Chondrocyte (in vitro differentiated cells): ENCODE measurements at regions not wholly inside any gene's neighbourhood (a gene's known extent, or its start where the extent isn't known, plus 50 kb on each side); places are given as distances from the start of the nearest gene placed in this dataset.

Experiments used
- DNase-seq: peaks from one replicate; pipeline ENCODE4 v3.0.0; 2021; ENCODE audit warnings: mixed read lengths, low spot score
- H3K27ac Mint-ChIP-seq: one replicate; pipeline ENCODE4 v1.8.0; 2021; ENCODE audit warnings: mild to moderate bottlenecking, moderate library complexity, mixed read lengths; ENCODE audit not compliant: unreplicated experiment
- H3K27me3 Mint-ChIP-seq: 2 replicates; pipeline ENCODE4 v1.8.0; 2021; ENCODE audit warnings: low read depth, mixed read lengths
- H3K36me3 Mint-ChIP-seq: 2 replicates; pipeline ENCODE4 v1.8.0; 2021; ENCODE audit warnings: low read depth, mixed read lengths
- H3K4me1 Mint-ChIP-seq: 2 replicates; pipeline ENCODE4 v1.8.0; 2021; ENCODE audit warnings: low read depth, mild to moderate bottlenecking, mixed read lengths
- H3K4me3 Mint-ChIP-seq: one replicate; pipeline ENCODE4 v1.8.0; 2021; ENCODE audit warnings: mild to moderate bottlenecking, moderate library complexity, mixed read lengths; ENCODE audit not compliant: unreplicated experiment
- H3K9me3 Mint-ChIP-seq: 2 replicates; pipeline ENCODE4 v1.8.0; 2021; ENCODE audit warnings: low read depth, mixed read lengths
- TF ChIP-seq, protein P1 (sequence below): fragments of 200-600 bp; sonication (generic); IDR thresholded peaks from 2 replicates; pipeline ENCODE4 v1.5.0; 2021; ENCODE audit warnings: antibody characterized with exemption, mild to moderate bottlenecking, moderate library complexity

DNA sequence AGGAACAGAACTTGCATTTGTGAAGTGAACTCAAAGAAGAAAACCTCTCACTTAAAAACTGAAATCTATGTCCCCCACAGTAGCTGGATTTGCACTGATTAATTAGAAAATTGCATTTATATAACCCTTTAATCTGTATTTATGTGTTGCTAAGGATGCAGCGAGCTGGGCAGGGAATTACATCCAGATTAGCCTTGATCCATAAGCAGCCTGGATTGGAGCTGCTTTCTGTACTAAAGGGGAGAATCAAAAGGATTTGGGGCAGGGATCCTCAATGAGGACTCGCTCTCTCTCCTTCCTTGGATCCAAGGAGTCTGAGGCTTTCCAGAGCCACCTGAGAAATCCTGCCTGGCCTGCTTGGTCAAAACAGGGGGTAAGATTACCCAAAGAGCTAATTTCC lies 125.9 kb downstream of the TLE3 start:
- no peaks in the 10 kb centered on the region for H3K4me1 Mint-ChIP-seq
- TF ChIP-seq, protein P1, sequence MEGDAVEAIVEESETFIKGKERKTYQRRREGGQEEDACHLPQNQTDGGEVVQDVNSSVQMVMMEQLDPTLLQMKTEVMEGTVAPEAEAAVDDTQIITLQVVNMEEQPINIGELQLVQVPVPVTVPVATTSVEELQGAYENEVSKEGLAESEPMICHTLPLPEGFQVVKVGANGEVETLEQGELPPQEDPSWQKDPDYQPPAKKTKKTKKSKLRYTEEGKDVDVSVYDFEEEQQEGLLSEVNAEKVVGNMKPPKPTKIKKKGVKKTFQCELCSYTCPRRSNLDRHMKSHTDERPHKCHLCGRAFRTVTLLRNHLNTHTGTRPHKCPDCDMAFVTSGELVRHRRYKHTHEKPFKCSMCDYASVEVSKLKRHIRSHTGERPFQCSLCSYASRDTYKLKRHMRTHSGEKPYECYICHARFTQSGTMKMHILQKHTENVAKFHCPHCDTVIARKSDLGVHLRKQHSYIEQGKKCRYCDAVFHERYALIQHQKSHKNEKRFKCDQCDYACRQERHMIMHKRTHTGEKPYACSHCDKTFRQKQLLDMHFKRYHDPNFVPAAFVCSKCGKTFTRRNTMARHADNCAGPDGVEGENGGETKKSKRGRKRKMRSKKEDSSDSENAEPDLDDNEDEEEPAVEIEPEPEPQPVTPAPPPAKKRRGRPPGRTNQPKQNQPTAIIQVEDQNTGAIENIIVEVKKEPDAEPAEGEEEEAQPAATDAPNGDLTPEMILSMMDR = no peak
- no peaks in the 10 kb centered on the region for H3K9me3 Mint-ChIP-seq
- H3K36me3 Mint-ChIP-seq = no peaks in the 10 kb centered on the region
- no peak for DNase-seq
- no peak overlapping the region for H3K4me3 Mint-ChIP-seq
- H3K27me3 Mint-ChIP-seq = peaks cover 45% of the 10 kb centered on the region
- H3K27ac Mint-ChIP-seq = no peak overlapping the region

GRCh38 chr15:69972436-69972835 lies 125.3 kb downstream of the TLE3 start:
- Mint-ChIP-seq H3K27ac (no peak overlapping the region), H3K27me3 (peaks cover 42% of the 10 kb centered on the region), H3K9me3 (no peaks in the 10 kb centered on the region), H3K4me1 (no peaks in the 10 kb centered on the region), H3K36me3 (no peaks in the 10 kb centered on the region), H3K4me3 (no peak overlapping the region)
- DNase-seq = no peak
- TF ChIP-seq, protein P1 = no peak

- no peaks in the 10 kb centered on the region for H3K9me3 Mint-ChIP-seq
- TF ChIP-seq, protein P1 = no peak
- no peak overlapping the region for H3K27ac Mint-ChIP-seq
- no peaks in the 10 kb centered on the region for H3K4me1 Mint-ChIP-seq
- DNase-seq = no peak
- H3K27me3 Mint-ChIP-seq = peaks cover 40% of the 10 kb centered on the region
- no peak overlapping the region for H3K4me3 Mint-ChIP-seq
- no peaks in the 10 kb centered on the region for H3K36me3 Mint-ChIP-seq
Observed at GRCh38 chr15:69973102-69973714, 124.5 kb downstream of the TLE3 start.

GRCh38 chr15:69973880-69974279 lies 123.8 kb downstream of the TLE3 start:
- Mint-ChIP-seq H3K9me3 (no peaks in the 10 kb centered on the region), H3K36me3 (no peaks in the 10 kb centered on the region)

GRCh38 chr15:69974321-69974720 lies 123.4 kb downstream of the TLE3 start:
- TF ChIP-seq, protein P1 = no peak
- Mint-ChIP-seq H3K27me3 (peaks cover 32% of the 10 kb centered on the region), H3K4me1 (no peaks in the 10 kb centered on the region), H3K27ac (no peak overlapping the region), H3K9me3 (no peaks in the 10 kb centered on the region), H3K4me3 (no peak overlapping the region), H3K36me3 (no peaks in the 10 kb centered on the region)
- DNase-seq = no peak

More at GRCh38 chr15:69973880-69974279, 123.8 kb downstream of the TLE3 start:
- peaks cover 37% of the 10 kb centered on the region for H3K27me3 Mint-ChIP-seq
- H3K4me3 Mint-ChIP-seq = no peak overlapping the region
- DNase-seq = no peak
- TF ChIP-seq, protein P1 = no peak
- no peaks in the 10 kb centered on the region for H3K4me1 Mint-ChIP-seq
- H3K27ac Mint-ChIP-seq = no peak overlapping the region
